GM19240 (cell line): ENCODE measurements at regions not wholly inside any gene's neighbourhood (a gene's known extent, or its start where the extent isn't known, plus 50 kb on each side); places are given as distances from the start of the nearest gene placed in this dataset.
"Not testable (repeated sequence)": the region's sequence is repeated elsewhere in the genome, so short reads cannot be mapped to it uniquely, and the experiment has no call there.

Source experiments
- DNase-seq: peaks from one replicate; pipeline ENCODE4 v3.0.0; 2011; ENCODE audit warnings: low spot score; ENCODE audit not compliant: insufficient read length

DNA sequence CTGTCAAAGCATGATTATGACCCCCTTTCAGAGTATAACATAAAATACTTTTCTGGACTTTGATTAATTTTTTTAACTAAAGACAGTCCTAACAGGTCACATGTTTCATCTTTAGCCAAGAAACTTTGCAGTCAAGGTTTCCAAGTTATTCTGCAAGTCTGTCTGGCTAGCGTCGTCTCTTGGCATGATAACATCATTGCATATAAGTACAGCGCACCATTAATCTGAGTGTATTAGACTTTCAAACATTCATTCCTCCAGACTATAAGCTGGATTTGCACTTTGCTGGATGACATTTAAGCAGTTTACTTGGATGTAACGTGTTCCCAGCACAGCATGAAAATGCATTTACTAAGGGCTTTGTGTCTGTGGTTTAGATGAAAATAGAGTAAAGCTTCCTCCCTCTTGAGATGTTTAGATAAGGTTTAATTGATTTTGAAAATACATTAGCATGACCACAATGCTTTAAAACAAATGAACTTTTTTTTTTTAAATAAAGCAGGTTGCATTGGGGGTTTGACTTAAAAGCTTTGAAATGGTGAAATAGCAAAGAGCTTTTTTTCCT lies 349.0 kb upstream of the MTPN start:
- no peak for DNase-seq

DNA sequence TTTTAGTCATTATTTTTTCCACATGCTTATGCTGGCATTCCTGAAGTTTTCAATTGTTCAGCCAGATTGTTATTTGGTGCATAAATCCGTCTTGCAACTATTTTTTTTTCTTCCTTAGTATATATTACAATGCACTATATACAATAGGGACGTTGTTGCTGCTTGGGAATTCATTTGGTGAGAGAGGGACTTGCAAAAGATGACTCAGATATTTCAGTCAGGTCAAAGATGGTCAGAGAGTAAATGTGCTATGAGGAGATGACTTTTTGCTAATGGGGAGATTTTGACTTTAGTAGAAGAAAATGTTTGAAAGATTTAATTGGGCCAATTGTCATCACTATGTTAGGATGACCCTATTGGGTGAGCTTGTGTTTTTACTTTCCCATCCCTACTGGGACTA lies 348.4 kb upstream of the MTPN start:
- DNase-seq = no peak

DNA sequence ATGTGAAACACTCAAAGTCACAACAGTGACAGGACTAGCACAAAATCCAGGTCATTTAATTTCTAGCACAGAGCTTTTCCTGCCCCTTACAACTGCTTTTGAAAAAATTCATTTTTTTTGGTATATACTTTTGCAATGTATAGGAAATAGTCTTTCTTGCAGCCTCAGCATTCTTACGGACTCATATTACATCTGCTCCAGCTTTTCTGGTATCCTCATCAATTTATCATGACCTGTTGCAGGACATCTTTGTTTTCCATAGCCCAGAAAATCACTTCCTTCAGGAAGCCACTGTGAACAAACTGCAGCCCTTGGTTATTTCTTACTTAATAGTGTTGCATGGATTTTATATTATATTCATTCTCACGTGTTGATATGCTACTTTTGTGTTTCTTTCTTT lies 347.9 kb upstream of the MTPN start:
- no peak for DNase-seq

DNA sequence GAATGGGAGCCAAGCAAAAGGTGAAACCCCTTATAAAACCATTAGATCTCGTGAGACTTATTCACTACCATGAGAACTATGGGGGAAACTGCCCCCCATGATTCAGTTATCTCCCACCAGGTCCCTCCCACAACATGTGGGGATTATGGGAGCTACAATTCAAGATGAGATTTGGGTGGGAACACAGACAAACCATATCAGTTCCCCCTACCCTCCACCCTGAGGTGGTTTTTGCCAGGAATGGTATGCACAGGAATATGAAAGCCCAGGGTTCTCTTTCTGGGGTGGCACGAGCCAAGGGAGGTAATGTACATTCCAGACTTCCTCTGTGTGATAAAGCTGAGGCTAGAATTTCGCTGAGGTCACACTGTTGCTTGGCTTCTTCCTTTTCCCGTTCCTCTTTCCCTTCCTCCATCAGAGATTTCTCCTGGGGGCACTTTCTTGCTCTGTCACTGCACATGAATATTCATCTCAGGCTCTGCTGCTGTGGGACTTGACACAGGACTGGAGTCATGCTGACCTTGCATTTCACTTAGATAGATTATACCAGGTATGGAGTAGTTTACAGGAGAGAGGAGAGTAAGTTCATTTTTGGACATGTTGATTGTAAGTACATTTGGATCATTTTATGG lies 347.0 kb upstream of the MTPN start:
- no peak for DNase-seq

DNA sequence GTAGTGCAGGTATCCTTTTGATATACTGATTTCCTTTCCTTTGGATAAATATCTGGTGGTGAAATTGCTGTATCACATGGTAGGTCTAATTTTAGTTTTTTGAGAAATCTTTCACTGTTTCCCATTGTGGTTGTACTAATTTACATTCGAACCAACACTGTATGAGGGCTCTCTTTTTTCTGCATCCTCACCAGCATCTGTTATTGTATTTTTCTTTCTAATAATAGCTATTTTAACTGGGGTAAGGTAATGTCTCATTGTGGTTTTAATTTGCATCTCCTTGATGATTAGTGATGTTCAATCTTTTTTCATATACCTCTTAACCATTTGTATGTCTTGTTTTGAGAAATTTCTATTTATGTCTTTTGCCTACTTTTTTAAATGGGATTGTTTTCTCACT lies 335.4 kb upstream of the MTPN start:
- no peak for DNase-seq

DNA sequence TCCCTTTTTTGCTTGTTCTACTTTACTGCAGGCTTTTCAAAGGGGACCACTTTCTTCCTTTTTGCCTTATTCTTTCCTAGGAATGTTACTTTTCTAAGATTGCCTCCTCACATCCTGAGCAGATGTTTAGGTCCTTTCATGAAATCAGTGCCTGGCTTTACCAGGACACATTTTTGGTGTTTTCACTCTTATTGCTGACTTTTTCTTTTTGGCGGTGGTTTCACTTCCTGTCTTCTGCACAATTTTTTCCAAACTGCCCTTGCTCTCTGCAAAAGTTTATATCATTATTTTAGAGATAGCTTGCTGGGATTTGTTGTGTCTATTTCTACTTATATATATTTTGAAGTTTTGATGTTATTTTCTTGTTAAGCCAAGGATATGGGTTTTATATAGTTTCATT lies 332.2 kb upstream of the MTPN start:
- no peak for DNase-seq

DNA sequence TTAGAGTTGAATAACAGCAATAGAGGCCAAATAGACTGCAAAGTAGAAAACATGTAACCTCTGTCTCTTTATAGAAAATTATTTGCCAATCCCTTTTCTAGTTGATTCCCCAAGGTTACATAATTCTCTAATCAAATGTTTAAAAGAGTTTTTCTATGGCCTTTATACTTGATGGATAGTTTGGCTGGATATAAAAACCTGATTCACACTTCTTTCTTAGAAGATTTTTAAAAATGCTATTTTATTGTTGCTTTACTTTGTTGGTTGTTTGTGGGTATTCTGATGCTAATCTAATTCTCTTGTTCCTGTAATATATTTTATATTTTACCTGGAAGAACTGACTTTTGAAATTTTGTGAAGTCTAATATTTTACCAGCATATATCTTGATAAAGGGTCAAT lies 331.1 kb upstream of the MTPN start:
- DNase-seq = no peak

DNA sequence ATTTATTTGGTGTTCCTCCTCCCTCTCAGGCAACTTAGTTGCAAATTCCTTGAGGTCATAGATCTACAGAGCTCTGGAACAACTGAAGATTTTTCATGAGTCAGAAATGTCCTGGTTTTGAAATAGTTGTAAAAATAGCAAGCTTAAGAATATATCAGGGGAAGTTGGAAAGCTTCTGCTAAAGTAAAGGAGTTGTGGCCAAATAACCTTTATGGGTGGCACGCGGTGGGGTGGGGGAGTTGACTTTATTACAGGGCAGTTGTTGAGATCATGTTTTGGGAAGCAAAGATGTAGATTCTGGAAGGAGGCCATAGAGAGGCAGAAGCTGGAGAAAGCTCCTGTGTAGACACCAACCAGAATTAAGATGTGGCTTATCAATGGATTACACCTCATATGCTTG lies 326.0 kb upstream of the MTPN start:
- no peak for DNase-seq

DNA sequence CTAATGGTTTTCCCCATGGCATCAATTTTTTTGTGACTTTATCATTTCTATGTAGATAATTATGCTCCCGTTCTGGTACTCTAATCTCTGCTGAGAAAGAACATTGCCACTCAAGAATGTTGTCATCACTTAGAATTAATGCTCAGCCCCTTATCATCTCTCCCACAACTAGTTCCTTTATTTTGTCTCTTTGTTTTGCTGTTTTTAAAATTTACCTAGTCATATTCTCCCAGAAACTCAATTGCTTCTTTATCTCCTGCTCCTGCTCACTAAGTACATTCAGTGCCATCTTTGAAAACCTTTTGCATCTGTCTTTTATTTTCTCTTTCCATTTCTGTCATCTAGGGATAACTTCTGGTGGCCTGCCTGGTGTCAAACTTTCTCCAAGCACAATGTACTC lies 324.9 kb upstream of the MTPN start:
- no peak for DNase-seq

DNA sequence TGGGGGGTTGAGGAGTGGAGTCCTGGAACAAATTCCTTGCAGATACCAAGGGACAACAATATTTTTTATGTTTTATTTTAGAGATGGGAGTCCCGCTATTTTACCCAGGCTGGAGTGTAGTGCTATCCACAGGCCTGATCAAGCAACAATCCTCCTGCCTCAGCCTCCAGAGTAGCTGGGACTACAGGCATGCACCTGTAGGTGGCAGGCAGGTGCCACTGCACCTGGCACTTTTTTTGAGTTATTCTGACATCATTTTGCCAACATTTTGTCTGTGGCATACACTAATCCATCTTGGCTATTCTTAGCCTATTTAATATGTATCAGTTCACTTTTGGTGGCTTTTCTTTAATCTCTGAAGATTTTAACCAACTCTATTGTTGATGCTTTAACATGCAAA lies 317.8 kb upstream of the MTPN start:
- DNase-seq = no peak

DNA sequence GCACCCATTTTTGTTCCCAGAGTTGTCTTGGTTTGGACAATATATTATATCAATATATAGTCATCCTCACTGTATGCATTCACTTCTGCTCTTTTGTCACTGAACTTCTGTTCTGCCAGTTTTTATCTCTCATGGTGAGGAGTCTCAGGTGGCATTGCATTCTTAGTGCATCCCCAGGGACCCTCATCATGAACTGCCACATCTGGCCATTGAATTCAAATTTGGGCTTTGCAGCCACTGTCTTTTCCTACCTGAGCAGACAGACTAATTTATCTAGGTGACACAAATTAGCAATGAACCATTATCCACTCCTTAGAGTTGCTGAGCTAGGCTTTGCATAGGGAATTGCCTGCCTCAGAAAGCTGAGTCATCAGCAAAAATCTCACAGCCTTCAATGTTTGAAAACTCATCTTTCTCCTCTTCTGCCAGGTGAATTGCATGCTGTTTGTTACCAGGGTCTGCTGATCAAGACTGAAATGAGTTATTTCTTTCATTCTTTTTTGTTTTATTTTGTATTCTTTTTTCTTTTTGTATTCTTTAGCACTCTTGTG lies 316.8 kb upstream of the MTPN start:
- no peak for DNase-seq

DNA sequence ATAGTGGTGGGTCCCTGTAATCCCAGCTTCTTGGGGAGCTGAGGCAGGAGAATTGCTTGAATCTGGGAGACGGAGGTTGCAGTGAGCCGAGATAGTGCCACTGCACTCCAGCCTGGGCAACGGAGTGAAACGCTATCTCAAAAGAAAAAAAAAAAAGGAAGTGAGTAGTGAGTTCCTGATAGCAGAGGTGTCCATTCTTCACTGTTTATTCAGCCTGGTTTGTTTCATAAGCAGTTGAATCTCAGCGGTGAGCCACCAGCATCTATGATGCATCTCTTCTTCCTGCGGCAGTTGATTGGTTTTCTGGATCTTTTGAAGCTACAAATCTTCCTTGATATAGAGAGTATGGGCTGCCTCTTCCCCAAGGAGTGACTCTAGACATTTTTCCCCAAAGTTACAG lies 316.1 kb upstream of the MTPN start:
- no peak for DNase-seq

DNA sequence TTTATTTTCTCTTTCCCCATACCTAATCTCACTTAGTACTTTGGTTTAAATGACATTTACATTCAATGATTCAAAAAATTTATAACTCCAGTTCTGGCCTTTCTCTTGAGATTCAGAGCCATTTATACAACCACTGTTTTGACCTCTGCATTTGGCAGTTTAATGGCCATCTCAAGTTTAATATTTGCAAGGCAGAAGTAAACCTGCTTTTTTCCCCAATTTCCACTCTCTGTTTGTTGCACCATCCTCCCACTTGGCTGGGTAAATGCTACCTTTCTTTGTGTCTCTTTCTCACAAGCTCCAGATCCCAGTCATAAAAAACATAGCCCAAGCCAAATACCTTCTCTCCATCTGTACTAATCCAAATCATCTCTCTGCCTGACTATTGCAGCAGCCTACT lies 315.2 kb upstream of the MTPN start:
- no peak for DNase-seq

DNA sequence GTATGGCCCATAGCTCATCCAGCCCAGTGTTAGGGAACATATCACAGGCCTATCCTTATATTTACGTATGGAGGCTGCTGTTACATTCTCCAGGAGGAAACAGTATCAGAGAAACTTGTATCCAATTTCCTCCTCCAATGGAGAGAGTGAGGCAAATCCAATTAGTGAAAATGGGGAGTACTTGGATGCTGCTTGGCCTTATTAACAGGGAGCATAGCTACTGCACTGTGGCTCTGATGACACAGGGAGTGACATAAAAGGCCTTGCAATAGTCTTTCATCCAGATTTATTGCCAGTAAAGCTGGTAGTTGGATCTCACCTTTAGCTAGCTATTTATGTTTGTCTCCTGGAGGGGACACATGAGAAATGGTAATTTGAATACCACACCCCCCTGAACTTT lies 313.2 kb upstream of the MTPN start:
- DNase-seq = no peak

DNA sequence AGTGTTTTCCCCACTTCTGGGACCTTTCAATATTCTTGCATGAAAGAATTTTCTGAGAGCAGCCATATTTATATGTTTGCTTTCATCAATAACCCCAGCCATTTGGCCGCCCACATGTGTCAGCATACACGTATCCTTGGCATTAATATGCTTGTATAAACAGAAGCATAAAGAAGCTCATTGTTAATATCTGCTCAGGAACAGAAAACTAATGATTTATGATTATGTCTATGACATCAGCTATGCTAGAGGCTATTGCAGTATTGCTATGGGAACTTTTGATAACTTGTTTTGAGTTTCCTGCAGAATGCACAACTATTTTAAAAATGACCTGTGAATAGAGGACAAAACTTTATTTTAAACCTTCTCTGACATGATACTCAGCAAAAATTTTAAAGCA lies 300.9 kb upstream of the MTPN start:
- no peak for DNase-seq

DNA sequence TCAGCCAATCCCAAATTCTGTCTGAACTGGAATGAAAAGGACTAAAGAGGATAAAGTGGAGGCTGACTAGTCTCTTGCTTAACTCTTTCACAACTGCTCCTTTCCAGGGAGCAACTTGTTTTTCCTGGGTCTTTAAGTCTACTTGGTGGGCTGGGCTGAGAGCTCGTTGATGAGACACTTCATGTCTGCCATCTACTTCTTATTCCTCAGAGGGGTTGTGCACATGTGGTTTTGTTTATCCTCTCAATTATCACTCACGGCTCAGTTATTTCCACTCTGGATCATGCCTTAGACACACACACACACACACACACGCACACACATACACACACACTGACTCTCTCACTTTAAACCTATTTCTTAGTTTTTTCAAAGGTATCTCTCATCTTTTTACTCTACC lies 298.6 kb upstream of the MTPN start:
- DNase-seq = no peak

DNA sequence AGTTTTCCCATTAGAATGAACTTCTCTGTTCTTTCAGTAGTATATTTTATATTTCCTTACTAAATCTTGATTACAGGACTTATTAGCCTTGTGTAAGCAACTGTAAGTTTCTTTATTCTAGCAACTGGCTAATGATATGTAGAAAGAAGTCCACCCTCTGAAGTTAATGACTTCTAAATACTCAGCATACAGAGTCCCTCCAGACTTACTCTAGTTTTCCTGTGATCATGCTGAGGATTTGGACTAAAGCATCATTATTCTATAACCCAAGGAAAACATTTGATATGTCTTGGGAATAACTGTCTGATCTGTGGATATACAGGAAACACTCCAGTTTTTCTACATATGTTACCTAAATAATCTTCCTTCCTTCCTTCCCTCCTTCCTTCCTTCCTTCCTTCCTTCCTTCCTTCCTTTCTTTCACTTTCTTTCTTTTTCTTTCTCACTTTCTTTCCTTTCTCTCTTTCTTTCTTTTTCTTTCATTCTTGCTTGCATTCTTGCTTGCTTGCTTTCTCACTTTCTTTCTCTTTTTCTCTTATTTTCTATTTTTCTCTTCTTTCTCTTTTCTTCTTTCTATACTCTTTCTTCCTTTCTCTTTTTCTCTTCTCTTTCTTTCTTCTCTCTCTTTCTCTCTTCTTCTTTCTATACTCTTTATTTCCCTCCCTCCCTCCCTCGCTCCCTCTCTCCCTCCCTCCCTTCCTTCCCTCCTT lies 297.6 kb upstream of the MTPN start:
- DNase-seq = no peak

DNA sequence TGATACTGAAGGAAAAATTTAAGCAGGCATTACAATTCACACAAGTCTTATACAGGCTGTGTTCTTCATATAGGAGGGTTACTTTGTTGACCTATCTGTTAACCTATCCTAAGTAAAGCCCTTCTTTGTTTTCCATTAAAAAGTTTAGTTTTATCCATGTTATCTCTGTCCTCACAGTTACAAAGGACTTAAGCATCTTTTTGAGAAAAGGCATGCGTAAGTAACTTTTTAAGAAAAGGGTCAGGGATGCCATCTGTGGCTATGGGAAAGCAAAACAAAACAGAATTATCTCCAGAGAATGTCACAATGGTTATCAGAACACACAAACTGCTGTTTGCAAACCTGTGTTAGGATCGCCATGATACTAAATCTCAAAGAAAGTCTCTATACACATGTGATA lies 295.8 kb upstream of the MTPN start:
- no peak for DNase-seq

DNA sequence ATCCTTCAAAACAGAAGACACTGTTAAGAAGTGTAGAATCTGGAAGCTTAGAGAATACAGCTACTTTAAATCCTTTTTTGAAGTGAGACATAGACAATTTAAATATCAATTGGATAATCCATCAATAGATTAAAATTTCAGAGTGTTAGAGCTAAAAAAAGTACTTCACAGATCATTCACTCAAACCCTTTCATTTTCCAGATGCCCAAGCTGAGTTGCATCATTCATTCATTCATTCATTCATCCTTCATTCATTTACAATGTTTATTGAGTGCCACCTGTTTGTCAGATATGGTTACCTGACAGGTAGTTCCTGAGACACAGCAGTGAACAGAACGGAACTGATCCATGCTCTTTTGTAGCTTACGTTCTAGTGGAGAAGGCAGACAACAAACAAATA lies 290.7 kb upstream of the MTPN start:
- no peak for DNase-seq

DNA sequence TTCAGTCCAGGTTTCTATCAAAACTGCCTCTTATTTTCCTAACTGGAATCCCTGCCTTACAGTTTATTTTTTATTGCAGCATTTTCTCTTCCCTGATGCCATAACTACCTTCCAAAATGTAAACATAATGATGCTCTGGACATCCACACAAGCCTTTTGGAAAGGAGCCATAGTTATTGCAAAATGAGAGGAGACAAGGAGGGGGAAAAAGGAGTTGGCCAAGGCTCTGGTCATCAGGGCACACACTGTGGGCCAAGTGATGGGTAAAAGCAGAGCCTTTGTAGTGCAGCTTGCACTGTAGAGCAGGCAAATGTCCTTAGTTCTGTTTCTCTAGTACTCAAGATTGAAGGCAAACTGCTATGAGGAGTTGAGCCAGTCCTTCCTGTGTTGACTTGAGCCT lies 289.3 kb upstream of the MTPN start:
- no peak for DNase-seq

DNA sequence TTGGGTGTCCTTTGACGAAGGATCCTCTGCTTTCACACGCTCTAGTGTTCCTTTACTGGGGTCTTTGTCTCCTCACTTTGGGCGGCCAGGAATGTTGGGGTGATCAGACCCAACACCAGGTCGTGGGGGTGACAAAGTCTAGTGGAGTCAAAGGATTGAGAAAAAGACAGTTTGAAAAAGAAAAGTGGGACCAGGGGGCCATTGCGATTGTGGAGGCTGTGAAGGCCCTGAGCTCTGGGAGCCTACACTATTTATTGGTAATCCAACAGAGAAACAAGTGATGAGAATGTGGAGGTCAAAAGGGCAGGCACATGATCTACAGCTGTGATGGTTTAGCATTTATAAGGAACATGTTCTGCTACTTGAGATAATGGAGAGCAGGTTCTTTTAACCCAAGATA lies 287.1 kb upstream of the MTPN start:
- DNase-seq = not testable (repeated sequence)

DNA sequence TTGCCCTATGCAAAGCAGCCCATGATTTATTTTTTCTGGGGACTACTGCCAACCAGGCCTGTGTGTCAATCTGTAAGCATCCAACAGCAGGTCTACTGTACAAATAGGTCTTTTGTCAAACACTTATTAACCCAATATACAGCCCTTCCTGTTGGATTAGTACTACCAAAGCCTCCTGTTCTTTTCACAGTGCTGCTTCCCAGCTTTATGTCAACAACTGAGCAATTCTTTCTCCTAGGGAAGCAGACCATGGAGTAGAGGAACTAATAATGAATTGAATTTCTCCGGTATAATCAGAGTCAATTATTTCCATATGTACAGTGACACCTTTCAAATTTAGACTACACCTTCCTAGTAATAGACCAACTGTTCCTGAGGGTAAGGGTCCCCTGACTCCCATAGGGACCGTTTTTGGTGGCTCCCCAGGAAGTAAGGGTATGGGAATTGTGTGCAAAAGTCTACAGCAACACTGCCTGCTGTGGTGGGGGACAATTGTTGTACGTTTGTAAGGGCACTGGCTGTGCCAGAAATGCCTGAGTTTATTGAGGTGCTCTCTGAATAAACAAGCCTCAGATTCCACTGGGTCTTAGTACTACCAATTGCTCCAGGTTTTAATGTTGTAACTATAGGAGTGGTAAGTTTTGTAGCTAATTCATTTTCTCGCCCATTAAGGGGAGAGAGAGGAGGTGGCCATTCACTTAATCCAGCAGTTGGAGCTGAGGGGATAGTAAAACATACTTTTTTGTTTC lies 286.1 kb upstream of the MTPN start:
- DNase-seq = not testable (repeated sequence)
